H9 (cell line): ENCODE measurements at regions not wholly inside any gene's neighbourhood (a gene's known extent, or its start where the extent isn't known, plus 50 kb on each side); places are given as distances from the start of the nearest gene placed in this dataset.

Experiments
- DNase-seq: peaks from one replicate; pipeline ENCODE4 v3.0.0-alpha.2; 2017
- H2AFZ ChIP-seq: one replicate; pipeline ENCODE4 v1.6.1; 2013; ENCODE audit warnings: mild to moderate bottlenecking, low read length, control low read depth, moderate library complexity
- H2AK5ac ChIP-seq: 2 replicates; pipeline ENCODE4 v1.6.1; 2013; ENCODE audit warnings: low read length, control low read depth, mixed read lengths; ENCODE audit not compliant: insufficient read length
- H2BK120ac ChIP-seq: one replicate; pipeline ENCODE4 v1.6.1; 2013; ENCODE audit warnings: low read depth, mild to moderate bottlenecking, low read length, control low read depth, inconsistent platforms; ENCODE audit not compliant: poor library complexity, severe bottlenecking
- H2BK12ac ChIP-seq: 2 replicates; pipeline ENCODE4 v1.6.1; 2013; ENCODE audit warnings: low read length, control low read depth, mixed read lengths, low read depth; ENCODE audit not compliant: insufficient read length
- H2BK15ac ChIP-seq: 2 replicates; pipeline ENCODE4 v1.6.1; 2013; ENCODE audit warnings: low read depth, low read length, control low read depth
- H2BK20ac ChIP-seq: one replicate; pipeline ENCODE4 v1.6.1; 2013; ENCODE audit warnings: low read depth, mild to moderate bottlenecking, low read length, control low read depth, inconsistent platforms; ENCODE audit not compliant: poor library complexity, severe bottlenecking
- H2BK5ac ChIP-seq: 2 replicates; pipeline ENCODE4 v1.6.1; 2013; ENCODE audit warnings: low read length, control low read depth, mixed read lengths; ENCODE audit not compliant: insufficient read length
- H3K14ac ChIP-seq: 2 replicates; pipeline ENCODE4 v1.6.1; 2013; ENCODE audit warnings: low read length, control low read depth; ENCODE audit not compliant: insufficient read depth
- H3K18ac ChIP-seq: 2 replicates; pipeline ENCODE4 v1.6.1; 2013; ENCODE audit warnings: low read depth, mild to moderate bottlenecking, mixed read lengths, low read length, control low read depth; ENCODE audit not compliant: insufficient read length
- H3K23ac ChIP-seq: 2 replicates; pipeline ENCODE4 v1.6.1; 2013; ENCODE audit warnings: low read length, control low read depth, mixed read lengths, low read depth; ENCODE audit not compliant: insufficient read length
- H3K23me2 ChIP-seq: 2 replicates; pipeline ENCODE4 v1.6.1; 2013; ENCODE audit warnings: low read depth, mild to moderate bottlenecking, mixed read lengths, low read length, control low read depth; ENCODE audit not compliant: insufficient read length, poor library complexity, severe bottlenecking
- H3K27ac ChIP-seq: 2 replicates; pipeline ENCODE4 v1.5.1; 2013; ENCODE audit warnings: low read length, control low read depth, mixed read lengths, low read depth; ENCODE audit not compliant: insufficient read length
- H3K27me3 ChIP-seq: 2 replicates; pipeline ENCODE4 v1.6.1; 2013; ENCODE audit warnings: low read length, control low read depth, inconsistent platforms; ENCODE audit not compliant: insufficient read depth
- H3K4ac ChIP-seq: 2 replicates; pipeline ENCODE4 v1.6.1; 2013; ENCODE audit warnings: low read depth, mild to moderate bottlenecking, control low read depth, inconsistent platforms, low read length, moderate library complexity
- H3K4me1 ChIP-seq: 2 replicates; pipeline ENCODE4 v1.6.1; 2013; ENCODE audit warnings: low read length, control low read depth, inconsistent platforms; ENCODE audit not compliant: insufficient read depth
- H3K4me2 ChIP-seq: 2 replicates; pipeline ENCODE4 v1.6.1; 2013; ENCODE audit warnings: low read length, control low read depth, mixed read lengths; ENCODE audit not compliant: insufficient read length, insufficient read depth
- H3K56ac ChIP-seq: 2 replicates; pipeline ENCODE4 v1.6.1; 2013; ENCODE audit warnings: low read depth, mild to moderate bottlenecking, mixed read lengths, low read length, control low read depth; ENCODE audit not compliant: insufficient read length
- H3K79me1 ChIP-seq: 2 replicates; pipeline ENCODE4 v1.6.1; 2013; ENCODE audit warnings: low read depth, mild to moderate bottlenecking, moderate library complexity, low read length, control low read depth, inconsistent platforms; ENCODE audit not compliant: insufficient read depth, poor library complexity, severe bottlenecking
- H3K79me2 ChIP-seq: 2 replicates; pipeline ENCODE4 v1.6.1; 2013; ENCODE audit warnings: low read length, control low read depth, inconsistent platforms; ENCODE audit not compliant: insufficient read depth
- H3K9ac ChIP-seq: 2 replicates; pipeline ENCODE4 v1.6.1; 2013; ENCODE audit warnings: low read length, control low read depth, mixed read lengths; ENCODE audit not compliant: insufficient read length; ENCODE audit errors: extremely low read depth
- H3K9me3 ChIP-seq: one replicate; pipeline ENCODE4 v1.6.1; 2013; ENCODE audit warnings: low read depth, low read length, inconsistent platforms; ENCODE audit not compliant: control insufficient read depth
- H3T11ph ChIP-seq: one replicate; pipeline ENCODE4 v1.6.1; 2013; ENCODE audit warnings: mild to moderate bottlenecking, low read length, control low read depth, inconsistent platforms
- H4K20me1 ChIP-seq: one replicate; pipeline ENCODE4 v1.6.1; 2013; ENCODE audit not compliant: control insufficient read depth, insufficient read length, insufficient read depth
- H4K5ac ChIP-seq: 2 replicates; pipeline ENCODE4 v1.6.1; 2013; ENCODE audit warnings: low read depth, mild to moderate bottlenecking, mixed read lengths, low read length, control low read depth; ENCODE audit not compliant: insufficient read length
- H4K8ac ChIP-seq: replicated peaks from 2 replicates; pipeline ENCODE4 v1.6.1; 2013; ENCODE audit warnings: low read length, control low read depth, mixed read lengths, low read depth; ENCODE audit not compliant: insufficient read length
- H4K91ac ChIP-seq: 2 replicates; pipeline ENCODE4 v1.6.1; 2013; ENCODE audit warnings: low read depth, mild to moderate bottlenecking, moderate library complexity, mixed read lengths, low read length, control low read depth; ENCODE audit not compliant: insufficient read length
- H3K27ac Mint-ChIP-seq, 3 experiments: 2 replicates in 2 of 3; 3 replicates in 1 of 3; pipeline ENCODE4 v1.8.0; 2020 to 2021; ENCODE audit warnings: mixed read lengths in 3 of 3, mild to moderate bottlenecking in 1 of 3, moderate library complexity in 1 of 3
- H3K27me3 Mint-ChIP-seq: 2 replicates; pipeline ENCODE4 v1.8.0; 2021; ENCODE audit warnings: low read depth, mild to moderate bottlenecking, moderate library complexity, mixed read lengths
- H3K36me3 Mint-ChIP-seq, 3 experiments: 2 replicates in 2 of 3; 3 replicates in 1 of 3; pipeline ENCODE4 v1.8.0; 2020 to 2021; ENCODE audit warnings: low read depth in 3 of 3, mixed read lengths in 3 of 3; ENCODE audit not compliant: insufficient read depth in 1 of 3
- H3K4me1 Mint-ChIP-seq, 2 experiments: 2 replicates each; pipeline ENCODE4 v1.8.0; 2020; ENCODE audit warnings: mixed read lengths in 2 of 2
- H3K4me3 Mint-ChIP-seq, 2 experiments: 2 replicates in 1 of 2; 3 replicates in 1 of 2; pipeline ENCODE4 v1.8.0; 2020 to 2021; ENCODE audit warnings: mild to moderate bottlenecking in 2 of 2, mixed read lengths in 2 of 2, moderate library complexity in 1 of 2
- H3K9me3 Mint-ChIP-seq, 2 experiments: 2 replicates in 1 of 2; 3 replicates in 1 of 2; pipeline ENCODE4 v1.8.0; 2020; ENCODE audit warnings: mild to moderate bottlenecking in 2 of 2, mixed read lengths in 2 of 2, moderate library complexity in 1 of 2
- CTCF ChIP-seq: fragments of 200-600 bp; sonication (generic); conservative IDR thresholded peaks from 3 replicates; pipeline ENCODE4 v1.8.0; 2021; ENCODE audit warnings: antibody characterized with exemption, mild to moderate bottlenecking
- WGBS: extraction: QIAGEN DNeasy Blood & Tissue Kit; methylation state at CpG from one replicate; pipeline ENCODE4 v1.1.7; 2013; ENCODE audit warnings: missing lambda C conversion rate, low lambda C conversion rate, mixed read lengths; ENCODE audit not compliant: insufficient read length; ENCODE audit errors: extremely low coverage; 5-methylcytosine and 5-hydroxymethylcytosine counted together

GRCh38 chr9:7266911-7267595, 509.3 kb downstream of the KDM4C start:
- H2AK5ac ChIP-seq: no peak overlapping the region
- H4K91ac ChIP-seq: no peak overlapping the region
- no peak overlapping the region for H3K4me3 Mint-ChIP-seq
- H3K23me2 ChIP-seq: no peaks in the 10 kb centered on the region
- no peak overlapping the region for H2BK120ac ChIP-seq
- H2BK15ac ChIP-seq: 0 out of 2 replicates have a peak overlapping the region, but pooled peaks have one; percentile 27
- no peak for DNase-seq
- H3K56ac ChIP-seq: no peak overlapping the region
- H3T11ph ChIP-seq: no peak overlapping the region
- no CpG with 5 or more reads among the region's 14 CpGs for WGBS
- H3K9ac ChIP-seq: no peak overlapping the region
- no peaks in the 10 kb centered on the region for H3K79me2 ChIP-seq
- no peak overlapping the region for H3K23ac ChIP-seq
- H4K5ac ChIP-seq: no peak overlapping the region
- H4K20me1 ChIP-seq: no peaks in the 10 kb centered on the region
- peaks cover 2% of the 10 kb centered on the region; the same call in 1 of the 2 replicates for H3K27me3 Mint-ChIP-seq
- no peak overlapping the region for H2BK20ac ChIP-seq
- H3K14ac ChIP-seq: no peak overlapping the region; the same call in 1 of the 2 replicates
- H2BK5ac ChIP-seq: no peak overlapping the region
- no peaks in the 10 kb centered on the region for H3K79me1 ChIP-seq
- H3K4me2 ChIP-seq: no peak overlapping the region
- no peak overlapping the region for H2AFZ ChIP-seq
- H4K8ac ChIP-seq: no peak overlapping the region
- H2BK12ac ChIP-seq: no peak overlapping the region
- H3K4me1 Mint-ChIP-seq: peaks cover 5 to 11% of the 10 kb centered on the region in 2 experiments
- H3K27ac Mint-ChIP-seq: no peak overlapping the region
- H3K27me3 ChIP-seq: no peaks in the 10 kb centered on the region
- no peak overlapping the region for H3K18ac ChIP-seq
- H3K9me3 Mint-ChIP-seq: no peaks in the 10 kb centered on the region
- no peaks in the 10 kb centered on the region for H3K4me1 ChIP-seq
- H3K27ac ChIP-seq: no peak overlapping the region
- no peaks in the 10 kb centered on the region for H3K36me3 Mint-ChIP-seq
- no peaks in the 10 kb centered on the region for H3K9me3 ChIP-seq
- no peak for TF ChIP-seq CTCF
- H3K4ac ChIP-seq: no peak overlapping the region
